PFSK-1 (cell line): ENCODE measurements at regions not wholly inside any gene's neighbourhood (a gene's known extent, or its start where the extent isn't known, plus 50 kb on each side); places are given as distances from the start of the nearest gene placed in this dataset.

Experiments
- POLR2AphosphoS5 ChIP-seq: IDR thresholded peaks from 2 replicates; pipeline ENCODE4 v1.6.1; 2012; ENCODE audit warnings: low read depth, mild to moderate bottlenecking, control low read depth, low read length, moderate library complexity
- TF ChIP-seq, protein P1 (sequence below), 2 experiments: IDR thresholded peaks; 2 replicates each; pipeline versions ENCODE4 v1.6.1 to v1.8.0; 2011 to 2012; ENCODE audit warnings: low read depth in 2 of 2, low read length in 2 of 2, control low read depth in 1 of 2, inconsistent platforms in 1 of 2, mild to moderate bottlenecking in 1 of 2, moderate library complexity in 1 of 2; ENCODE audit not compliant: insufficient read depth in 1 of 2

DNA sequence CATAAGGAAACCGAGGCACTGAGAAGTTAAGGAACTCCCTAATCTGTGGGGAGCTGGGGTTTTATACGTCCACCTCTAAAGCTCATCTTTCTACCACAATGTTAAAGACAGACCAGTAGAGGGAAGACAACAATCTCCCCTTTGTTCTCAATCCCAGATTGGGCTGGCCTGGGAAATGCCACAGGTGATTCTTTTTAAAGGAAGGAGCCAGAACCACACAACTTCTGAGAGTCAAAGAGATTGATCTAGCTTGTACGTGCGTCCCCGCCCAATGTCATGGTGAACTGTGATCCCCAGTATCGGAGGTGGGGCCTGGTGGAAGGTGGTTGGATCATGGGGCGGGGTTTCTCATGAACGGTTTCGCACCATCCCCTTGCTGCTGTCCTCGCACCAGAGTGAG lies 81.8 kb upstream of the LCLAT1 start:
- no peak for TF ChIP-seq POLR2AphosphoS5
- TF ChIP-seq, protein P1, sequence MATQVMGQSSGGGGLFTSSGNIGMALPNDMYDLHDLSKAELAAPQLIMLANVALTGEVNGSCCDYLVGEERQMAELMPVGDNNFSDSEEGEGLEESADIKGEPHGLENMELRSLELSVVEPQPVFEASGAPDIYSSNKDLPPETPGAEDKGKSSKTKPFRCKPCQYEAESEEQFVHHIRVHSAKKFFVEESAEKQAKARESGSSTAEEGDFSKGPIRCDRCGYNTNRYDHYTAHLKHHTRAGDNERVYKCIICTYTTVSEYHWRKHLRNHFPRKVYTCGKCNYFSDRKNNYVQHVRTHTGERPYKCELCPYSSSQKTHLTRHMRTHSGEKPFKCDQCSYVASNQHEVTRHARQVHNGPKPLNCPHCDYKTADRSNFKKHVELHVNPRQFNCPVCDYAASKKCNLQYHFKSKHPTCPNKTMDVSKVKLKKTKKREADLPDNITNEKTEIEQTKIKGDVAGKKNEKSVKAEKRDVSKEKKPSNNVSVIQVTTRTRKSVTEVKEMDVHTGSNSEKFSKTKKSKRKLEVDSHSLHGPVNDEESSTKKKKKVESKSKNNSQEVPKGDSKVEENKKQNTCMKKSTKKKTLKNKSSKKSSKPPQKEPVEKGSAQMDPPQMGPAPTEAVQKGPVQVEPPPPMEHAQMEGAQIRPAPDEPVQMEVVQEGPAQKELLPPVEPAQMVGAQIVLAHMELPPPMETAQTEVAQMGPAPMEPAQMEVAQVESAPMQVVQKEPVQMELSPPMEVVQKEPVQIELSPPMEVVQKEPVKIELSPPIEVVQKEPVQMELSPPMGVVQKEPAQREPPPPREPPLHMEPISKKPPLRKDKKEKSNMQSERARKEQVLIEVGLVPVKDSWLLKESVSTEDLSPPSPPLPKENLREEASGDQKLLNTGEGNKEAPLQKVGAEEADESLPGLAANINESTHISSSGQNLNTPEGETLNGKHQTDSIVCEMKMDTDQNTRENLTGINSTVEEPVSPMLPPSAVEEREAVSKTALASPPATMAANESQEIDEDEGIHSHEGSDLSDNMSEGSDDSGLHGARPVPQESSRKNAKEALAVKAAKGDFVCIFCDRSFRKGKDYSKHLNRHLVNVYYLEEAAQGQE (IDR thresholded peaks at IDR 0.05; ENCODE audit: insufficient read depth in 1 of 2, low read depth in 2 of 2, low read length in 2 of 2), result no peak
